GM10266 (cell line): ENCODE measurements at regions not wholly inside any gene's neighbourhood (a gene's known extent, or its start where the extent isn't known, plus 50 kb on each side); places are given as distances from the start of the nearest gene placed in this dataset.

ENCODE experiments used
- DNase-seq: peaks from one replicate; pipeline ENCODE4 v3.0.0; 2012; ENCODE audit errors: extremely low spot score
- CTCF ChIP-seq: IDR thresholded peaks from 2 replicates; pipeline ENCODE4 v1.5.1; 2012; ENCODE audit warnings: mild to moderate bottlenecking, low read depth; ENCODE audit not compliant: control insufficient read depth, insufficient read depth; ENCODE audit errors: missing control alignments

GRCh38 chr15:62457100-62457499, 292.0 kb upstream of the C2CD4B start:
- no peak for DNase-seq
- no peak for TF ChIP-seq CTCF

GRCh38 chr15:62459875-62460274, 294.8 kb upstream of the C2CD4B start:
- TF ChIP-seq CTCF = no peak
- DNase-seq = no peak

- no peak for DNase-seq
- no peak for TF ChIP-seq CTCF
These were observed 297.2 kb upstream of the C2CD4B start for GRCh38 chr15:62462268-62462667.

- DNase-seq = no peak
- no peak for TF ChIP-seq CTCF
These were observed 297.6 kb upstream of the C2CD4B start for GRCh38 chr15:62462721-62463120.

GRCh38 chr15:62464705-62465104, 299.6 kb upstream of the C2CD4B start:
- DNase-seq = no peak
- TF ChIP-seq CTCF = no peak

- DNase-seq = no peak
These were observed 300.1 kb upstream of the C2CD4B start for GRCh38 chr15:62465173-62465572.

GRCh38 chr15:62469478-62469873, 304.4 kb upstream of the C2CD4B start:
- no peak for DNase-seq
- no peak for TF ChIP-seq CTCF

More at GRCh38 chr15:62465173-62465572, 300.1 kb upstream of the C2CD4B start:
- TF ChIP-seq CTCF = no peak
